Immature natural killer cell (primary cell): ENCODE measurements at regions not wholly inside any gene's neighbourhood (a gene's known extent, or its start where the extent isn't known, plus 50 kb on each side); places are given as distances from the start of the nearest gene placed in this dataset.
A peak's percentile ranks its signal among the peaks of the same experiment; 100 is the strongest.

Experiments
- DNase-seq, 3 donors: peaks; one replicate each; pipeline ENCODE4 v3.0.0; 2022; ENCODE audit warnings: mixed read lengths in 1 of 3
- H3K27ac Mint-ChIP-seq, 6 donors: one replicate each; pipeline ENCODE4 v1.8.0; 2020; ENCODE audit warnings: mixed read lengths in 6 of 6, mild to moderate bottlenecking in 5 of 6, inconsistent platforms in 4 of 6, moderate library complexity in 3 of 6
- H3K27me3 Mint-ChIP-seq, 3 donors: one replicate each; pipeline ENCODE4 v1.8.0; 2020 to 2021; ENCODE audit warnings: low read depth in 3 of 3, mild to moderate bottlenecking in 3 of 3, mixed read lengths in 3 of 3, moderate library complexity in 3 of 3, inconsistent platforms in 1 of 3
- H3K36me3 Mint-ChIP-seq, 3 donors: one replicate each; pipeline ENCODE4 v1.8.0; 2020; ENCODE audit warnings: mixed read lengths in 3 of 3, inconsistent platforms in 2 of 3, mild to moderate bottlenecking in 2 of 3
- H3K4me1 Mint-ChIP-seq, 2 donors: one replicate each; pipeline ENCODE4 v1.8.0; 2020; ENCODE audit warnings: inconsistent platforms in 2 of 2, mild to moderate bottlenecking in 2 of 2, mixed read lengths in 2 of 2, moderate library complexity in 1 of 2
- H3K4me3 Mint-ChIP-seq, 5 donors: one replicate each; pipeline ENCODE4 v1.8.0; 2020; ENCODE audit warnings: mild to moderate bottlenecking in 5 of 5, mixed read lengths in 5 of 5, inconsistent platforms in 3 of 5, moderate library complexity in 3 of 5
- H3K9me3 Mint-ChIP-seq, 6 donors: one replicate each; pipeline ENCODE4 v1.8.0; 2020; ENCODE audit warnings: mild to moderate bottlenecking in 6 of 6, mixed read lengths in 6 of 6, inconsistent platforms in 4 of 6, moderate library complexity in 3 of 6

- Mint-ChIP-seq H3K27ac (no peak overlapping the region), H3K27me3 (peaks cover 0 to 4% (median 2%) of the 10 kb centered on the region in 3 donors), H3K4me1 (no peaks in the 10 kb centered on the region), H3K9me3 (peaks cover 0 to 2% (median 0%) of the 10 kb centered on the region in 6 donors), H3K4me3 (no peak overlapping the region), H3K36me3 (no peaks in the 10 kb centered on the region)
- no peak for DNase-seq
Observed at GRCh38 chr6:150800674-150801314, 64.7 kb upstream of the MTHFD1L start.

- no peak overlapping the region for H3K4me3 Mint-ChIP-seq
- DNase-seq = no peak
- no peaks in the 10 kb centered on the region for H3K9me3 Mint-ChIP-seq
- H3K27ac Mint-ChIP-seq = no peak overlapping the region
- peaks cover 0 to 4% (median 3%) of the 10 kb centered on the region in 3 donors for H3K27me3 Mint-ChIP-seq
- H3K4me1 Mint-ChIP-seq = no peaks in the 10 kb centered on the region
- H3K36me3 Mint-ChIP-seq = no peaks in the 10 kb centered on the region
Observed at GRCh38 chr6:150806790-150807189, 58.7 kb upstream of the MTHFD1L start.

- no peaks in the 10 kb centered on the region for H3K4me1 Mint-ChIP-seq
- no peak for DNase-seq
- H3K9me3 Mint-ChIP-seq = no peaks in the 10 kb centered on the region
- H3K27ac Mint-ChIP-seq = peak overlapping the region in 1 of 6 donors; percentile 64
- H3K36me3 Mint-ChIP-seq = no peaks in the 10 kb centered on the region
- no peak overlapping the region for H3K4me3 Mint-ChIP-seq
- peaks cover 2 to 11% (median 6%) of the 10 kb centered on the region in 3 donors for H3K27me3 Mint-ChIP-seq
Observed at GRCh38 chr6:150813319-150813992, 52.0 kb upstream of the MTHFD1L start.

- peaks cover 3 to 11% (median 6%) of the 10 kb centered on the region in 3 donors for H3K27me3 Mint-ChIP-seq
- H3K4me1 Mint-ChIP-seq = no peaks in the 10 kb centered on the region
- H3K36me3 Mint-ChIP-seq = no peaks in the 10 kb centered on the region
- DNase-seq = no peak
- H3K27ac Mint-ChIP-seq = no peak overlapping the region
- H3K9me3 Mint-ChIP-seq = no peaks in the 10 kb centered on the region
- H3K4me3 Mint-ChIP-seq = no peak overlapping the region
Observed at GRCh38 chr6:150813993-150814359, 51.5 kb upstream of the MTHFD1L start.
